Right lobe of liver (tissue), 6 donors: ENCODE measurements at regions not wholly inside any gene's neighbourhood (a gene's known extent, or its start where the extent isn't known, plus 50 kb on each side); places are given as distances from the start of the nearest gene placed in this dataset.
"Not testable (repeated sequence)": the region's sequence is repeated elsewhere in the genome, so short reads cannot be mapped to it uniquely, and the experiment has no call there.

Experiments
- ATAC-seq, 4 donors: fragments of 200-7000 bp; cut with Tn5 transposase; one replicate each; pipeline ENCODE4 v1.9.1; 2020; ENCODE audit warnings: mild to moderate bottlenecking in 4 of 4, moderate library complexity in 4 of 4
- DNase-seq, 3 donors: peaks; one replicate each; pipeline ENCODE4 v3.0.0-alpha.2; 2020
- H3K27ac ChIP-seq, 3 donors: fragments of 200-600 bp; one replicate each; pipeline ENCODE4 v1.8.0; 2022
- H3K27me3 ChIP-seq, 2 donors: fragments of 200-600 bp; one replicate each; pipeline ENCODE4 v1.8.0; 2022
- H3K36me3 ChIP-seq, 4 donors: fragments of 200-600 bp; sonication (generic) in 1 of 4; one replicate each; pipeline versions ENCODE4 v1.5.1 to v1.8.0; 2017 to 2022; ENCODE audit warnings: control low read depth in 1 of 4
- H3K4me1 ChIP-seq, 4 donors: fragments of 200-600 bp; sonication (generic) in 1 of 4; one replicate each; pipeline versions ENCODE4 v1.5.1 to v1.8.0; 2017 to 2022; ENCODE audit warnings: control low read depth in 1 of 4
- H3K4me3 ChIP-seq, 3 donors: fragments of 200-600 bp; one replicate each; pipeline ENCODE4 v1.8.0; 2022
- H3K9me3 ChIP-seq, 4 donors: fragments of 200-600 bp; sonication (generic) in 1 of 4; one replicate each; pipeline versions ENCODE4 v1.5.1 to v1.8.0; 2017 to 2022; ENCODE audit warnings: control low read depth in 1 of 4
- POLR2A ChIP-seq: fragments of 450-650 bp; IDR thresholded peaks from one replicate; pipeline ENCODE4 v1.6.1; 2017; ENCODE audit warnings: antibody characterized with exemption, mild to moderate bottlenecking
- WGBS: methylation state at CpG from one replicate; pipeline ENCODE4 v1.1.6; 2018; ENCODE audit warnings: low coverage, low lambda C conversion rate; ENCODE audit not compliant: insufficient coverage; ENCODE audit errors: missing lambda C conversion rate; 5-methylcytosine and 5-hydroxymethylcytosine counted together
- intact Hi-C, 2 donors: fragments of 100-400 bp; cut with DNase I; formaldehyde crosslinking; loops; one replicate each; pipeline versions ENCODE4 v1.11.2 to v1.14.1; 2022
- TF ChIP-seq, protein P1 (sequence below), 4 donors: fragments of 200-600 bp in 3 of 4; fragments of 450-650 bp in 1 of 4; IDR thresholded peaks; one replicate each; pipeline versions ENCODE4 v1.5.1 to v1.8.0; 2016 to 2022; ENCODE audit warnings: antibody characterized with exemption in 4 of 4, mild to moderate bottlenecking in 2 of 4
- donor health status: DM: no; HTN: yes; CAD: no.
- donor health status: DM: no; HTN: no; CAD: no.
- donor health status: DM: no; HTN: no; CAD: no.
- donor health status: DM: no; HTN: yes; CAD: no.
- donor health status: DM: no; HTN: yes; CAD: no.

DNA sequence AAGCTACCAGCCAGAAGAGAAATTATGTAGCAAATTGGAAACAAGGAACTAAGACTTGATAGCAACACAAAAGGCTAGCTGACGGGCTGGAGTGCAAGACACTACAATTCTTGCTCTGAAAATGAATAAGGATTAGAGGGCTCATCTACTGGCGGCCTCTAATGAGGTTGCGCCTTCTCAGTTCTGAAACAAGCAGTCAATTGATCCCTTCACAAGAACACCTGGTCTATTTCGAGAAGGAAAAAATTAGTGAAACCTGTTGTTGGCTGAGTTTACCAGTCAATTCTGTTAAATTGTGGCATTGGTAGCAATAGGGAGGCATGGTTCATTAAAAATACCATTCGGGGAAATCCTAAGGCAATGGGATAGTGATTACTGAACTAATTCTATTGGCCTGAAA is 74.8 kb upstream of the JARID2 start:
- H3K4me1 ChIP-seq = no peaks in the 10 kb centered on the region
- no peaks in the 10 kb centered on the region for H3K27me3 ChIP-seq
- ATAC-seq (no peak), DNase-seq (no peak)
- intact Hi-C loops = no loop called here
- H3K27ac ChIP-seq = no peak overlapping the region
- no peak overlapping the region for H3K4me3 ChIP-seq
- WGBS = 89% methylated on average over 5 of the region's 5 CpGs
- no peaks in the 10 kb centered on the region for H3K9me3 ChIP-seq
- TF ChIP-seq, protein P1, sequence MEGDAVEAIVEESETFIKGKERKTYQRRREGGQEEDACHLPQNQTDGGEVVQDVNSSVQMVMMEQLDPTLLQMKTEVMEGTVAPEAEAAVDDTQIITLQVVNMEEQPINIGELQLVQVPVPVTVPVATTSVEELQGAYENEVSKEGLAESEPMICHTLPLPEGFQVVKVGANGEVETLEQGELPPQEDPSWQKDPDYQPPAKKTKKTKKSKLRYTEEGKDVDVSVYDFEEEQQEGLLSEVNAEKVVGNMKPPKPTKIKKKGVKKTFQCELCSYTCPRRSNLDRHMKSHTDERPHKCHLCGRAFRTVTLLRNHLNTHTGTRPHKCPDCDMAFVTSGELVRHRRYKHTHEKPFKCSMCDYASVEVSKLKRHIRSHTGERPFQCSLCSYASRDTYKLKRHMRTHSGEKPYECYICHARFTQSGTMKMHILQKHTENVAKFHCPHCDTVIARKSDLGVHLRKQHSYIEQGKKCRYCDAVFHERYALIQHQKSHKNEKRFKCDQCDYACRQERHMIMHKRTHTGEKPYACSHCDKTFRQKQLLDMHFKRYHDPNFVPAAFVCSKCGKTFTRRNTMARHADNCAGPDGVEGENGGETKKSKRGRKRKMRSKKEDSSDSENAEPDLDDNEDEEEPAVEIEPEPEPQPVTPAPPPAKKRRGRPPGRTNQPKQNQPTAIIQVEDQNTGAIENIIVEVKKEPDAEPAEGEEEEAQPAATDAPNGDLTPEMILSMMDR (IDR thresholded peaks at IDR 0.05) = no peak
- no peaks in the 10 kb centered on the region for H3K36me3 ChIP-seq

DNA sequence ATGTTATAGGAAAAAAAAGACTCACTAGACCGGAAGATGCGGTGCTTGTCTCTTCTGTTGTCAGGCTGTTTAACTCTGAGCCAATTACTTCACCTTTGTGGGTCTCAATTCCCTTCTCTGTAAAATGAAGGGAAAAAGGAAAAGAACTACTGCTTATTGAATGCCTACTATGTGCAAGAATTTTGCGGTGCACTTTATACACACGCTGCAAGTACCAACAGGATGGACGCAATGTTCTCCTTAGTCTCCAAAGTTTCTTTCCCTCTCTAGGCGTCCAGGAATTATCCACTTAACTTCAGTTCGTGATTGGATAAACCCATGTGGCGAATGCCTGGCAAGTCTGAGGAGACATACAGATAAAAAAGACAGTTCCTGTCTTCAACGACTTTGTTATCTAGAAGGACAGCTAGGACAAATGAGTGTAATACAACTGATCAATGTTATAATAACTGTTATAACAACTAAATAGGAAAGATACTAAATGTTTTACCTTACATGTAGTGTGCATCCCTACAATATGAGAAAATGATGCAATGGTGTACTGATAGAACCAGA is 69.0 kb upstream of the JARID2 start:
- DNase-seq = no peak
- no peaks in the 10 kb centered on the region for H3K36me3 ChIP-seq
- no peaks in the 10 kb centered on the region for H3K27me3 ChIP-seq
- H3K9me3 ChIP-seq = no peaks in the 10 kb centered on the region
- no peaks in the 10 kb centered on the region for H3K4me1 ChIP-seq
- H3K27ac ChIP-seq = no peak overlapping the region
- ATAC-seq = no peak
- TF ChIP-seq POLR2A = no peak
- TF ChIP-seq, protein P1 (IDR thresholded peaks at IDR 0.05) = no peak
- 86% methylated on average over 8 of the region's 9 CpGs for WGBS
- intact Hi-C loops = no loop called here
- H3K4me3 ChIP-seq = no peak overlapping the region

DNA sequence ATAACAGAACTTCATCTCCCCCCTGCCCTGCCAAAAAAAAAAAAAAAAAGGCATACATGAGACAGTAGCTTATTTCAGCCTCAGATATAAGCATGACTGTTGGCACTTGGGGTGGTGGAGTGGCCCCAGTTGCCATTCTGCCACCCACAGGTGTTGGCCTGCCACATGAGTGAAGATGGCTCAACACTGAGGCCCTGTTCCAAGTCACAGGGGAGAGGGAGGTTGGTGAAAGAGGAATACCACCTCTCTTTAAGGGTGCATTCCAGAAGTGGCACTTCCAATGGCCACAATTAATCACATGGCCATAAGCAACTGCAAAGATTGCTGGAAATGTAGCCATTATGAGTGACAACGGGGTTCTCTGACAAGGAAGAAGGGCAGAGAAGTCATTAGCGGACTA is 61.9 kb upstream of the JARID2 start:
- no peak for ATAC-seq
- H3K4me3 ChIP-seq = no peak overlapping the region

DNA sequence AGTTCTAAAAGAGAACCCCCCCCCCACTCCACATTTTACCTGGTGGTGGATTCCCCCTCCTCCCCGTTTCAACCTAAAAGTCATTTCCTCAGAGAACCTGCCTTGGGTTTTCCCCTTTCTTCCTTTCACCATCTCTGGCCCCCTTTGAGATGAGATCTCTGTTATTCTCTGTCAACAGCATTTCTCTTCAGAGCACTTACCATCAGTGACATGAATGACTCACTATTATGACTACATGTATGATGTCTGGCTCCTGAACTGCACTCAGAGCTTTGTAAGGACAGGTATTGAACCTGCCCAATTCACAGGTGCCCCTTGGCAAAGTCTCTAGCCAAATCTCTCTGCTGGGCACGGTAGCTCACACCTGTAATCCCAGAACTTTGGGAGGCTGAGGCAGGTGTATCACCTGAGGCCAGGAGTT is 61.4 kb upstream of the JARID2 start:
- ATAC-seq = no peak
- intact Hi-C loops = no loop called here
- Histone ChIP-seq H3K36me3 (no peaks in the 10 kb centered on the region), H3K27me3 (no peaks in the 10 kb centered on the region), H3K4me1 (no peaks in the 10 kb centered on the region), H3K27ac (no peak overlapping the region), H3K4me3 (no peak overlapping the region), H3K9me3 (no peaks in the 10 kb centered on the region)
- 71% methylated on average over 2 of the region's 2 CpGs for WGBS
- DNase-seq = no peak
- no peak for TF ChIP-seq POLR2A
- TF ChIP-seq, protein P1 (IDR thresholded peaks at IDR 0.05) = no peak

More for the DNA sequence above, 61.9 kb upstream of the JARID2 start:
- intact Hi-C loops = no loop called here
- no peaks in the 10 kb centered on the region for H3K9me3 ChIP-seq
- no peak for DNase-seq
- WGBS = 81% methylated on average over 2 of the region's 2 CpGs
- H3K27me3 ChIP-seq = no peaks in the 10 kb centered on the region
- no peaks in the 10 kb centered on the region for H3K36me3 ChIP-seq
- no peak overlapping the region for H3K27ac ChIP-seq
- no peaks in the 10 kb centered on the region for H3K4me1 ChIP-seq
- TF ChIP-seq POLR2A = no peak
- TF ChIP-seq, protein P1 (IDR thresholded peaks at IDR 0.05) = no peak

DNA sequence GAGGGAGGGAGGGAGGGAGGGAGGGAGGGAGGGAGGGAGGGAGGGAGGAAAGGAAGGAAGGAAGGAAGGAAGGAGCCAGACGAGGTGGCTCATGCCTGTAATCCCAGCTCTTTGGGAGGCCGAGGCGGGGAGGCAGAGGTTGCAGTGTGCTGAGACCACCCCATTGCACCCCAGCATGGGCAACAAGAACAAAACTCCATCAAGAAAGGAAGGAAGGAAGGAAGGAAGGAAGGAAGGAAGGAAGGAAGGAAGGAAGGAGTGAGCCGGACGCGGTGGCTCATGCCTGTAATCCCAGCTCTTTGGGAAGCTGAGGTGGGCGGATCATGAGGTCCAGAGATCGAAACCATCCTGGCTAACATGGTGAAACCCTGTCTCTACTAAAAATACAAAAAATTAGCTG is 60.8 kb upstream of the JARID2 start:
- H3K4me3 ChIP-seq, H3K36me3 ChIP-seq, H3K27me3 ChIP-seq, DNase-seq, H3K27ac ChIP-seq, intact Hi-C loops, H3K9me3 ChIP-seq, ATAC-seq, H3K4me1 ChIP-seq: not testable (repeated sequence)
- 80% methylated on average over 8 of the region's 8 CpGs for WGBS

DNA sequence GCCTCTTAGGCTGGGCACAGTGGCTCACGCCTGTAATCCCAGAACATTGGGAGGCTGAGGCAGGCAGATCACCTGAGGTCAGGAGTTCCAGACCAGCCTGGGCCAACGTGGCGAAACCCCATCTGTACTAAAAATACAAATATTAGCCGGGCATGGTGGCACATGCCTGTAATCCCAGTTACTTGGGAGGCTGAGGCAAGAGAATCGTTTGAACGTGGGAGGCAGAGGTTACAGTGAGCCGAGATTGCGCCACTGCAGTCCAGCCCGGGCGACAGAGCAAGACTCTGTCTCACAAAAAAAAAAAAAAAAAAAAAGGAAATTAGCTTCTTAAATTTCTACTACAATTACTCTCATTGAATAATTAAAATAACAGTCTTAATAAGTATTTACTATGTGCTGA is 52.4 kb upstream of the JARID2 start:
- H3K4me1 ChIP-seq, H3K36me3 ChIP-seq, ATAC-seq, H3K9me3 ChIP-seq, H3K4me3 ChIP-seq, intact Hi-C loops, H3K27me3 ChIP-seq, H3K27ac ChIP-seq: not testable (repeated sequence)
- WGBS = 51% methylated on average over 10 of the region's 10 CpGs
- peak in 1 of 3 donors; percentile 21 for DNase-seq
